HCT116 (cell line): ENCODE measurements at regions not wholly inside any gene's neighbourhood (a gene's known extent, or its start where the extent isn't known, plus 50 kb on each side); places are given as distances from the start of the nearest gene placed in this dataset.

Source experiments
- ATAC-seq: fragments of 200-7000 bp; cut with Tn5 transposase; 2 replicates; pipeline ENCODE4 v1.9.1; 2020; ENCODE audit warnings: mild to moderate bottlenecking, moderate library complexity
- BruUV-seq: library from RNA; stranded (reverse); fragments of 400-500 nt; replicated peaks from 2 replicates; lab custom pipeline; 2021; lab: Mats Ljungman, UMichigan
- CTCF ChIA-PET: fragments of 300-600 bp; sonication (Branson Sonifier 250); formaldehyde crosslinking; loops from one replicate; lab custom pipeline; 2021; ENCODE audit warnings: antibody characterized with exemption; lab: Charles Lee
- POLR2A ChIA-PET: fragments of 300-600, 350-600 bp; sonication (Branson Sonifier 250); formaldehyde crosslinking; loops from one replicate; lab custom pipeline; 2021; ENCODE audit warnings: antibody characterized with exemption; lab: Charles Lee
- RAD21 ChIA-PET, 2 experiments: fragments of 300-600 bp; sonication (Branson Sonifier 250); formaldehyde crosslinking; loops; one replicate each; lab custom pipeline; 2023; ENCODE audit warnings: low total read pairs in 2 of 2; ENCODE audit not compliant: uncharacterized antibody in 2 of 2, unreplicated experiment in 2 of 2, low non-redundant PET in 1 of 2; lab: Charles Lee
- DNase-seq: peaks from one replicate; pipeline ENCODE4 v3.0.0-alpha.2; 2010; ENCODE audit warnings: low read depth, low spot score
- H2AFZ ChIP-seq: fragments of 200-600 bp; shearing (Covaris generic), sonication (generic); 2 replicates; pipeline ENCODE4 v1.6.1; 2017; ENCODE audit warnings: low read depth, mixed run types, mixed read lengths, antibody characterized with exemption, low read length; ENCODE audit not compliant: poor library complexity, severe bottlenecking
- H3K27ac ChIP-seq: 2 replicates; pipeline ENCODE4 v1.5.1; 2012; ENCODE audit warnings: low read depth, low read length
- H3K27me3 ChIP-seq: fragments of 200-600 bp; sonication (generic); 2 replicates; pipeline ENCODE4 v1.6.1; 2016; ENCODE audit warnings: mixed run types, low read length, mixed read lengths; ENCODE audit not compliant: insufficient read depth
- H3K36me3 ChIP-seq, 2 experiments: fragments of 200-500 bp in 1 of 2; fragments of 200-600 bp in 1 of 2; sonication (Bioruptor generic) in 1 of 2; sonication (generic) in 1 of 2; 2 replicates each; pipeline versions ENCODE4 v1.5.1 to v1.6.1; 2014 to 2016; ENCODE audit warnings: low read length in 2 of 2, inconsistent platforms in 1 of 2, mixed read lengths in 1 of 2, mixed run types in 1 of 2; ENCODE audit not compliant: insufficient read depth in 2 of 2, control insufficient read depth in 1 of 2
- H3K4me1 ChIP-seq, 2 experiments: fragments of 200-600 bp in 1 of 2; sonication (generic) in 1 of 2; 2 replicates each; pipeline versions ENCODE4 v1.5.1 to v1.6.1; 2012 to 2017; ENCODE audit warnings: low read length in 2 of 2, inconsistent platforms in 1 of 2, mild to moderate bottlenecking in 1 of 2, mixed read lengths in 1 of 2, mixed run types in 1 of 2, moderate library complexity in 1 of 2; ENCODE audit not compliant: insufficient read depth in 2 of 2, control insufficient read depth in 1 of 2
- H3K4me2 ChIP-seq: fragments of 200-600 bp; sonication (generic); 2 replicates; pipeline ENCODE4 v1.6.1; 2017; ENCODE audit warnings: mixed run types, low read length, mixed read lengths
- H3K4me3 ChIP-seq, 2 experiments: fragments of 200-600 bp in 1 of 2; sonication (generic) in 1 of 2; replicated peaks in 1 of 2; 2 replicates each; pipeline ENCODE4 v1.5.1; 2011 to 2016; ENCODE audit warnings: low read length in 2 of 2, control low read depth in 1 of 2, low read depth in 1 of 2, mild to moderate bottlenecking in 1 of 2, mixed read lengths in 1 of 2, mixed run types in 1 of 2
- H3K79me2 ChIP-seq: fragments of 200-600 bp; sonication (generic); 2 replicates; pipeline ENCODE4 v1.6.1; 2017; ENCODE audit warnings: mild to moderate bottlenecking, mixed run types, low read length, moderate library complexity, mixed read lengths; ENCODE audit not compliant: insufficient read depth
- H3K9ac ChIP-seq: fragments of 200-600 bp; sonication (generic); 2 replicates; pipeline ENCODE4 v1.6.1; 2016; ENCODE audit warnings: low read length, mixed read lengths
- H3K9me2 ChIP-seq: fragments of 200-600 bp; sonication (generic), shearing (Covaris generic); 2 replicates; pipeline ENCODE4 v1.6.1; 2017; ENCODE audit warnings: mixed run types, mild to moderate bottlenecking, moderate library complexity; ENCODE audit not compliant: insufficient read depth
- H3K9me3 ChIP-seq, 2 experiments: fragments of 200-500 bp in 1 of 2; fragments of 200-600 bp in 1 of 2; sonication (Bioruptor generic) in 1 of 2; sonication (generic) in 1 of 2; 2 replicates each; pipeline ENCODE4 v1.6.1; 2014 to 2017; ENCODE audit warnings: low read length in 2 of 2, mixed read lengths in 2 of 2, inconsistent platforms in 1 of 2, low read depth in 1 of 2, mild to moderate bottlenecking in 1 of 2, mixed run types in 1 of 2, moderate library complexity in 1 of 2; ENCODE audit not compliant: control insufficient read depth in 1 of 2, insufficient read depth in 1 of 2
- H4K20me1 ChIP-seq: fragments of 200-600 bp; sonication (generic), shearing (Covaris generic); 2 replicates; pipeline ENCODE4 v1.6.1; 2017; ENCODE audit warnings: mixed run types, mild to moderate bottlenecking, moderate library complexity; ENCODE audit not compliant: insufficient read depth
- ATF3 ChIP-seq: IDR thresholded peaks from 2 replicates; pipeline ENCODE4 v1.6.1; 2012
- CBX3 ChIP-seq: IDR thresholded peaks from 2 replicates; pipeline ENCODE4 v1.6.1; 2012; ENCODE audit warnings: low read depth
- CEBPB ChIP-seq: IDR thresholded peaks from 2 replicates; pipeline ENCODE4 v1.6.1; 2012; ENCODE audit warnings: low read depth
- CTCF ChIP-seq, 3 experiments: fragments of 200-600 bp in 1 of 3; sonication (generic) in 1 of 3; IDR thresholded peaks in 2 of 3; conservative IDR thresholded peaks in 1 of 3; 2 replicates each; pipeline ENCODE4 v1.5.1; 2012 to 2017; ENCODE audit warnings: low read depth in 2 of 3, low read length in 2 of 3, antibody characterized with exemption in 1 of 3, borderline replicate concordance in 1 of 3, control low read depth in 1 of 3, mild to moderate bottlenecking in 1 of 3, mixed read lengths in 1 of 3, mixed run types in 1 of 3, moderate library complexity in 1 of 3; ENCODE audit not compliant: insufficient read depth in 1 of 3
- EGR1 ChIP-seq: IDR thresholded peaks from 2 replicates; pipeline ENCODE4 v1.6.1; 2012; ENCODE audit warnings: low read depth
- ELF1 ChIP-seq: IDR thresholded peaks from 2 replicates; pipeline ENCODE4 v1.6.1; 2012; ENCODE audit warnings: low read depth, borderline replicate concordance
- EZH2 ChIP-seq: fragments of 200-600 bp; sonication (generic); IDR thresholded peaks from 2 replicates; pipeline ENCODE4 v1.6.1; 2017; ENCODE audit warnings: antibody characterized with exemption, mixed run types
- JUND ChIP-seq: IDR thresholded peaks from 2 replicates; pipeline ENCODE4 v1.6.1; 2012
- POLR2A ChIP-seq: IDR thresholded peaks from 2 replicates; pipeline ENCODE4 v1.7.0; 2011; ENCODE audit warnings: borderline replicate concordance; ENCODE audit not compliant: insufficient read depth, insufficient read length; ENCODE audit errors: extremely low read depth
- POLR2AphosphoS5 ChIP-seq: IDR thresholded peaks from 2 replicates; pipeline ENCODE4 v1.6.1; 2011; ENCODE audit warnings: mild to moderate bottlenecking, low read depth, low read length, moderate library complexity
- RAD21 ChIP-seq: IDR thresholded peaks from 2 replicates; pipeline ENCODE4 v1.6.1; 2012; ENCODE audit warnings: low read depth, mild to moderate bottlenecking
- REST ChIP-seq: IDR thresholded peaks from 2 replicates; pipeline ENCODE4 v1.6.1; 2012; ENCODE audit warnings: low read depth
- SP1 ChIP-seq: IDR thresholded peaks from 2 replicates; pipeline ENCODE4 v1.6.1; 2012; ENCODE audit warnings: low read depth
- SRF ChIP-seq: IDR thresholded peaks from 2 replicates; pipeline ENCODE4 v1.6.1; 2012; ENCODE audit warnings: low read depth
- TCF7L2 ChIP-seq: IDR thresholded peaks from 2 replicates; pipeline ENCODE4 v1.7.0; 2011; ENCODE audit warnings: borderline replicate concordance, inconsistent platforms; ENCODE audit not compliant: insufficient read depth, insufficient read length; ENCODE audit errors: extremely low read depth
- YY1 ChIP-seq: IDR thresholded peaks from 2 replicates; pipeline ENCODE4 v1.6.1; 2011; ENCODE audit warnings: low read length, low read depth, moderate library complexity, mild to moderate bottlenecking; ENCODE audit not compliant: insufficient replicate concordance; ENCODE audit errors: extremely low read depth
- ZBTB33 ChIP-seq: IDR thresholded peaks from 2 replicates; pipeline ENCODE4 v1.6.1; 2011; ENCODE audit warnings: mild to moderate bottlenecking, low read length, moderate library complexity; ENCODE audit not compliant: insufficient replicate concordance; ENCODE audit errors: extremely low read depth
- ZNF274 ChIP-seq: fragments of 200-500 bp; sonication (Bioruptor generic); IDR thresholded peaks from 2 replicates; pipeline ENCODE4 v1.6.1; 2014; ENCODE audit warnings: mild to moderate bottlenecking, low read depth, low read length, inconsistent platforms
- intact Hi-C: fragments of 100-400 bp; cut with micrococcal nuclease; formaldehyde crosslinking; loops from 2 replicates; pipeline ENCODE4 v1.10.0; 2022

- ChIA-PET CTCF (no interaction called here), RAD21 (no interaction called here), POLR2A (no interaction called here)
- Histone ChIP-seq H3K4me1 (no peaks in the 10 kb centered on the region), H3K27ac (no peak overlapping the region), H3K79me2 (no peaks in the 10 kb centered on the region), H3K9ac (no peak overlapping the region), H3K36me3 (no peaks in the 10 kb centered on the region), H3K4me3 (no peak overlapping the region), H3K9me2 (no peaks in the 10 kb centered on the region), H3K4me2 (no peak overlapping the region), H4K20me1 (no peaks in the 10 kb centered on the region), H3K27me3 (no peaks in the 10 kb centered on the region), H2AFZ (no peak overlapping the region), H3K9me3 (peaks cover 5 to 10% of the 10 kb centered on the region in 2 experiments; a peak in 2 of 4 replicates)
- no TSS peak for BruUV-seq
- no peak for ATAC-seq
- intact Hi-C loops = no loop called here
- no peak for DNase-seq
- TF ChIP-seq JUND = no peak
- TF ChIP-seq EGR1 = no peak
- TF ChIP-seq POLR2A = no peak
- no peak for TF ChIP-seq CEBPB
- TF ChIP-seq CTCF (IDR thresholded peaks at IDR 0.05 in 2 of 3, conservative IDR thresholded peaks at IDR 0.05 in 1 of 3; ENCODE audit: borderline replicate concordance in 1 of 3, insufficient read depth in 1 of 3, low read depth in 2 of 3, low read length in 2 of 3) = no peak
- no peak for TF ChIP-seq YY1
- TF ChIP-seq SRF = no peak
- TF ChIP-seq SP1 = no peak
- TF ChIP-seq TCF7L2 = no peak
- no peak for TF ChIP-seq POLR2AphosphoS5
- no peak for TF ChIP-seq EZH2
- no peak for TF ChIP-seq RAD21
- no peak for TF ChIP-seq ZBTB33
- TF ChIP-seq ZNF274 = no peak
- TF ChIP-seq ELF1 = no peak
- no peak for TF ChIP-seq CBX3
- TF ChIP-seq REST = no peak
- no peak for TF ChIP-seq ATF3
Measured at GRCh38 chr13:50384724-50385123, 369.5 kb downstream of the KCNRG start.
